ENCODE measurements at regions not wholly inside any gene's neighbourhood (a gene's known extent, or its start where the extent isn't known, plus 50 kb on each side); places are given as distances from the start of the nearest gene placed in this dataset.

DNA sequence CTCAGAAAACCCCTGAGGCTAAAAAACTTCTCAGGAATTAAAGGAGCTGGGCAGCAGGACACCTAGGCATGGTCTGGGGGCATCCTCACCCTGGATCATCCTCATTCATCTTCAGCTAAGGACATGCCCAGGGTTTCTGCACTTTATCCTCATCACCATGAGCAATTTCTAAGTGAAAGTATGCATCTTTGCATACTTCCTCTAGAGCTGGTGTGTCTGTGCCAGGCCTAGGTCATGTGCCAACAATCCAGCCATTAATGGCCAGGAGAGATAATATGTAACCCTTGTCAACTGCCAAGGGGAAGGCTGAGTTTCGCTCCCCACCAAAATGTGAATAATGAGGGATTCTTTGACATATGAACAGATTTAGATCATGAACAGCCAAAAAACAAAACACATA lies 160.5 kb downstream of the KITLG start:
- Histone ChIP-seq H3K27me3 (no peaks in the 10 kb centered on the region), H3K27ac (no peak overlapping the region), H3K36me3 (no peaks in the 10 kb centered on the region), H3K4me1 (ENCODE audit: low read depth) (no peaks in the 10 kb centered on the region), H3K9me3 (ENCODE audit: low read depth) (no peaks in the 10 kb centered on the region), H3K4me3 (no peak overlapping the region)
- DNase-seq (ENCODE audit: low read depth in 1 of 2, low spot score in 1 of 2), result peak in 1 of 2 donors; percentile 65
- TF ChIP-seq, protein P1, sequence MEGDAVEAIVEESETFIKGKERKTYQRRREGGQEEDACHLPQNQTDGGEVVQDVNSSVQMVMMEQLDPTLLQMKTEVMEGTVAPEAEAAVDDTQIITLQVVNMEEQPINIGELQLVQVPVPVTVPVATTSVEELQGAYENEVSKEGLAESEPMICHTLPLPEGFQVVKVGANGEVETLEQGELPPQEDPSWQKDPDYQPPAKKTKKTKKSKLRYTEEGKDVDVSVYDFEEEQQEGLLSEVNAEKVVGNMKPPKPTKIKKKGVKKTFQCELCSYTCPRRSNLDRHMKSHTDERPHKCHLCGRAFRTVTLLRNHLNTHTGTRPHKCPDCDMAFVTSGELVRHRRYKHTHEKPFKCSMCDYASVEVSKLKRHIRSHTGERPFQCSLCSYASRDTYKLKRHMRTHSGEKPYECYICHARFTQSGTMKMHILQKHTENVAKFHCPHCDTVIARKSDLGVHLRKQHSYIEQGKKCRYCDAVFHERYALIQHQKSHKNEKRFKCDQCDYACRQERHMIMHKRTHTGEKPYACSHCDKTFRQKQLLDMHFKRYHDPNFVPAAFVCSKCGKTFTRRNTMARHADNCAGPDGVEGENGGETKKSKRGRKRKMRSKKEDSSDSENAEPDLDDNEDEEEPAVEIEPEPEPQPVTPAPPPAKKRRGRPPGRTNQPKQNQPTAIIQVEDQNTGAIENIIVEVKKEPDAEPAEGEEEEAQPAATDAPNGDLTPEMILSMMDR (IDR thresholded peaks at IDR 0.05; ENCODE audit: low read depth, low read length), result no peak

DNA sequence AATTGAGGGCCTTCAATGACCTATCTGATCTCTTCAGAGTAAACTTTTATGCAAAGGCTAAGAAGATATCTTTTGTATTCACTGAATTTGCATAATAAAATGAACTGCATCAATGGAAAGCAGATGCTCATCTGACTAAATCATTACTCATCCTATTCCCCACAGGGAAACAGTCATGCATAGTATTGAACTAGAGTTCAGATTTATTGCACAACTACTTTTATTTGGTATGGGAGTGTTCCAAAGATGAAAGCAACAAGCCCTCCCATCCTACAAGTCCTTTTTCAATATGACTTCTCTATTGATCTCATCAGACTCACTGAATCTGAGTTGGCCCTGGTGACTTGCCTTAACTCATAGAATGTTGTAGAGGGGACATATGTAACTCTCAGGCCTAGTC lies 159.8 kb downstream of the KITLG start:
- H3K27me3 ChIP-seq, result no peaks in the 10 kb centered on the region
- no peak overlapping the region for H3K27ac ChIP-seq
- TF ChIP-seq, protein P1 (IDR thresholded peaks at IDR 0.05; ENCODE audit: low read depth, low read length), result no peak
- no peaks in the 10 kb centered on the region for H3K36me3 ChIP-seq
- DNase-seq (ENCODE audit: low read depth in 1 of 2, low spot score in 1 of 2), result peak in 1 of 2 donors; percentile 83
- H3K9me3 ChIP-seq (ENCODE audit: low read depth), result no peaks in the 10 kb centered on the region
- H3K4me1 ChIP-seq (ENCODE audit: low read depth), result no peaks in the 10 kb centered on the region
- H3K4me3 ChIP-seq, result no peak overlapping the region

DNA sequence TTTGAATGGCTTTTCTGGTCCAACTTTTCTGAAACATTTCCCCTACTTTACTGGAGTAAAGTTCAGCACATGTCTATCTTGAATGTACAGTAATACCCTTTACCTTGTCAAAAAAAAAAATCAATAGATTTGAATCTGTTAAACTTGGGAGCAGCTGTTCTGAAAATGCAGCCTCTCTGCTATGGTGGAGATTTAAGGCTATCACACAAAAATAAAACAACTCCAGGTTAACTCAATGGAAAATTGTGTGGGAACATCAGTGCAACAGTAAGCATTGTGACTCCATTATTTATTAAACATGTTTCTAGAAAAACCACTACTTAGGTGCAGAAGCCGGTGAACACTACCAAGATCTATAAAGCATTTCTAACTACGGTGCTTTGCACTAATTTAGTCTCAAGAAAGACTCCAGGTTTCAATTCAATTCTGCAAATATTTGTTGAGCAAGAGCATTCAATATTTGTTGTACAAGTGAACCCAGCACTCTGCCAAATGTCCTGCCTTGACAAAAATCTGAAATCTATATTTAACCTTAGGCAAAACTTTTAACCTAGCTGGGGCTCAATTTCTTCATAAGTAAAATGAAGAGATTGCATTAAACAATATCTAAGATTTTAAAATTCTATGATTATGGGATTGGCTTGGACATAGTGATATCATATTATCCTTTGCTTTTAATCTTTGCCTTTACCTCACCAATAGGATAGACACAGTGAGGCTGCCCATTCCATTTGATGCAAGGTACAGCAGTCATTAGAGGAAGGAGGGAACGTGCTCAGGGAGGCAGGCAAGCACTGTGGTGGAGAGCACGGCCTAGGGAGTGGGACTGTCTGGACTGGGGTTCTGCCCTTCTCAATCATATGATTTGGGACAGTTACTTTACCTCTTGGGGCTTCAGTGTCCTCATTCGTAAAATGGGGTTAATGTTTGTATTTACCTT lies 155.2 kb downstream of the KITLG start:
- H3K27ac ChIP-seq, result no peak overlapping the region
- no peak overlapping the region for H3K4me3 ChIP-seq
- no peaks in the 10 kb centered on the region for H3K4me1 ChIP-seq (ENCODE audit: low read depth)
- DNase-seq (ENCODE audit: low read depth in 1 of 2, low spot score in 1 of 2), result no peak
- H3K36me3 ChIP-seq, result no peaks in the 10 kb centered on the region
- H3K9me3 ChIP-seq (ENCODE audit: low read depth), result no peaks in the 10 kb centered on the region
- no peaks in the 10 kb centered on the region for H3K27me3 ChIP-seq
- TF ChIP-seq, protein P1 (IDR thresholded peaks at IDR 0.05; ENCODE audit: low read depth, low read length), result no peak

DNA sequence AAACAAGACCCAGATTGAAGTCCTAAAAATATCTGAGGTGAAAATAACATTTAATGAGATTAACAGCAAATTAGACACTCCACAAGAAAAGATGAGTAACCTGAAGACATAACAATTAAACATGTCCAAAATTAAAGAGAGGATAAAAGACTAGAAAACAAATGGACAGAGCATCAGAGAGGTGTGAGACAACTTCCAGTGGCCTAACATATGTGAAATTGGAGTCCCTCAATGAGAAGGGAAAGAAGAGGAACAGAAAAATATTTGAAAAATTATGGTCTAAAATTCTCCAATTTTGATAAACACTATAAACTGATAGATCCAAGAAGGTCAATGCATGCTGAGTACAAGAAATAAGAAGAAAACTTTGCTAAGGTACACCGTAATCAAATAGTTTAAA lies 151.9 kb downstream of the KITLG start:
- no peaks in the 10 kb centered on the region for H3K4me1 ChIP-seq (ENCODE audit: low read depth)
- TF ChIP-seq, protein P1 (IDR thresholded peaks at IDR 0.05; ENCODE audit: low read depth, low read length), result no peak

DNA sequence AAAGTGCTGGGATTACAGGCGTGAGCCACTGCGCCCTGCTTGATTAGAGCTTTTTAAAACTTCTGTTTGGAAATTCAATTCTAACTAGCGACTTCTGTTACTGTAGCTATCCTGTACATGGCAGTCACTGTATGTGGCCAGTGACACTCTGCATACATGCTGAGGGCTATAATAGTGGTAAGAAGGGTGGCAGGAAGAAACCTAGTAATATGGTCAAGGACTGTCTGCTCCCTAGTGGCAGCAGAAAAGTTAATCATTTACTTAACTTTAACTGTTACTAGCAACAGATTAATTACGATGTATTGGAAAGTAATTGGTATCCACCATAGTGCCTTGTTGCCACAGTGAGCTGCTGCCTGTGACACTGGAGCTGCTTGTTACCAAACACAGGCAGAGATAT lies 149.0 kb downstream of the KITLG start:
- no peaks in the 10 kb centered on the region for H3K36me3 ChIP-seq
- TF ChIP-seq, protein P1 (IDR thresholded peaks at IDR 0.05; ENCODE audit: low read depth, low read length), result no peak
- no peak overlapping the region for H3K4me3 ChIP-seq
- DNase-seq (ENCODE audit: low read depth in 1 of 2, low spot score in 1 of 2), result no peak
- no peaks in the 10 kb centered on the region for H3K27me3 ChIP-seq
- H3K9me3 ChIP-seq (ENCODE audit: low read depth), result no peaks in the 10 kb centered on the region
- H3K4me1 ChIP-seq (ENCODE audit: low read depth), result peaks cover 9% of the 10 kb centered on the region
- no peak overlapping the region for H3K27ac ChIP-seq

More for the DNA sequence above, 151.9 kb downstream of the KITLG start:
- no peak overlapping the region for H3K27ac ChIP-seq
- DNase-seq (ENCODE audit: low read depth in 1 of 2, low spot score in 1 of 2), result no peak
- H3K36me3 ChIP-seq, result no peaks in the 10 kb centered on the region
- no peaks in the 10 kb centered on the region for H3K9me3 ChIP-seq (ENCODE audit: low read depth)
- no peak overlapping the region for H3K4me3 ChIP-seq
- H3K27me3 ChIP-seq, result no peaks in the 10 kb centered on the region

Data from cardiac muscle cell (in vitro differentiated cells and primary cell).